ENCODE measurements at regions not wholly inside any gene's neighbourhood (a gene's known extent, or its start where the extent isn't known, plus 50 kb on each side); places are given as distances from the start of the nearest gene placed in this dataset.

DNA sequence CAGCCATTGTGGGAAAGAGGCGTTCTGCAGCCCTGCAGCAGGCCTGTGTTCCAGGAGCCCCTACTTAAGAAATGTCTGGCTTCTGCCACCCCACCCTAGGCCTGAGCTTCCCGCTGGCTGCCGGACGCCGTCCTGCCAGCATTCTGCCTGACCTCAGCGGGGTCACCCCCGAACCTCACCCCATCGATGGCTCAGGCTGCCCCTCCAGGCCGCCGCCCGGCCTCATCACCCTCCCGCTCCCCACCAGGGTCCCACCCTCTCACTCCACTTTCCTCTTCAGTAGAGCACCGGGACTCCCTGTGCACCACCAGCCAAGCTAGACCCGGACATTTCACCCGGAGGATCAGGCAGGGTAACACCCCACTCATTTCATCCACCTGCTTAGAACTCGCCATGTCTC, 73.6 kb upstream of the SALL3 start:
- no peak for DNase-seq

DNA sequence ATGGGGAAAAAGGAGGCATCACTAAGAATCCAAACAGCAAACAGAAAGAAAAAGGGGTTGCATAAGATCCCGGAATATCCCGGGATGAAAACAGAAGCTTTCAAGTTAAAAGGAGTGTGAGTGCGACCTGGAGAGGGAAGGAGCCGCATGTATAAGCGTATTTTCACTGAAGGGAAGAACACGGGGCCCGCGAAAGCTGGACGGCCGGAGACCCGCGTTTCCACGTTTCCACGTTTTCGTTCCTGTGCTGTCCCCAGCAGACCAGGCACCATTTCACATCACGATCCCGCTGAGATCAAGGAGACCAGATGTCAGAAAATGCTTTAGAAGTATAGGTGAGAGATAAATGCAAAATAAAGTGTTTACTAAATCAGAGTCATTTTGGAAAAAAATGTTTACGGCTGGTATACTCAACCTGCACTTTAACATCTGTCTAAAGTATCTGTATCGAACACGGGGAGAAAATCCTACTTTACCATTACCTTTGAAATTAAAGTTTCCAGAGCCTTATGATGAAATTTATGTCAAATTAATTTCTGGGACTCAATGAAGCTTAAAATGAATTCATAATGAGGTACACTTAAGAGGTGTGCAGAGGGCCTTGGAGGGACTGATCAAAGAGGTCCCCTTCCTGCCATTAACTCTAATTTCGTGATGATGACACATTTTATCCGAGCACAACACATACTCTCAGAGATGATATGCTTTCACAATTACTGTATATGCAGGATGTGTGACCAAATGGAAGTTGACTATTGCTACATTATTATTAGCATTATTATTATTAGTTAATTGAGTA, 71.0 kb upstream of the SALL3 start:
- DNase-seq, result no peak

DNA sequence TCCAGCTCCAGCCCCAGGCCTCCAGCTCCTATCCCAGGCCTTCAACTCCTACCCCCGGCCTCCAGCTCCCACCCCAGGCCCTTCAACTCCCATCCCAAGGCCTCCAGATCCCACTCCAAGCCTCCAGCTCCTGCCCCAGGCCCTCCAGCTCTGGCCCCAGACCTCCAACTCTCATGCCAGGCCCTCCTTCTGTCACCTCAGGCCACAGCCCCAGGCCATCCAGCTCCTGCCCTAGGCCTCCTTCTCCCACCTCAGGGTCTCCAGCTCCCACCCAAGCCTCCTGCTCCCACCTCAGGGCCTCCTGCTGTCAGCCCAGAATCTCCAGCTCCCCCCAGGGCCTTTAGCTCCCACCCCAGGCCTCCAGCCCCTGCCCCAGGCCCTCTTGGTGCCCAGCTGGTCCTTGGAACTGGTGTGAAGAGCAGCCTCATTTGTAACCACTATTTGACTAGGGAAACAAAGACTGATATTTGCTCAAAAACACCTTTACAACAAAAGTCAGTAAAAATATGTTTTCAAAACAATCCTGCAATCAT, 67.8 kb upstream of the SALL3 start:
- DNase-seq, result no peak

DNA sequence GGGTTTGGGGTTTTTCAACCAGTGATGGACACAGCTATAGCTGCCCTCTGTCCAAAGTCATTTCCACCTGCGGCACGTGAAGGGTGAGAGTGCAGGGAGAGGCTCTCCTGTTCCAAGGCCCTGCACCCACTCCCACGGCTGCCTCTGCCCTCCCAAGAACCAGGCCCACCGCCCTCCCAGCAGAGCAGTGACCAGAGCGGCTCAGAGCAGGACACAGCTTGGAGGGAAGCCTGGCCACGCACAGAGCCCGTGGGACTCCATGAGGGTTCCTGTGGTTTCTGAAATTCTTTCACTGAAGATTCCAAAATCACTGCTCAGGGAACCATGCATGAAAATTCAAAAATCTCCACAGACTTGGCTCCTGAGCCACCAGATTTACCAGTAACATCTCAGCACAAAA, 67.3 kb upstream of the SALL3 start:
- no peak for DNase-seq

DNA sequence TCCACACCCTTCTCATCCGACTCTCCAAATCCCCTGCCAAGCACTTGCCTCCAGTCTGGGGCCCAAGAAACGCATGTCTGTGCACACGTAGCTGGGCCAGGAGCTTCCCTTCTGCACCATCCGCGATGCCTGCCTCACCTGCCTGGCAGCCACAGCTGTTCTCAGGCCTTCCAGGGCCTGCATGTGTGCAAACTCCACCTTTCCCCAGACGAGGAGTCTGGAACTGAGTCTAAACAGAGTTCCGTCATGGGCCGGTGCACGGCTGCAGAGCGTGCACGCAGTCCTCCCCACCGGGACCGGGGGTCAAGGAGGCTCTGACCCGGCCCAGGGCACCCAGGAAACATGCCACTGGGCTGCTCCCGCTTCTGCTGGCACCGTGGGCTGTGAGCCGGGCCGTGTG, 66.8 kb upstream of the SALL3 start:
- no peak for DNase-seq

DNA sequence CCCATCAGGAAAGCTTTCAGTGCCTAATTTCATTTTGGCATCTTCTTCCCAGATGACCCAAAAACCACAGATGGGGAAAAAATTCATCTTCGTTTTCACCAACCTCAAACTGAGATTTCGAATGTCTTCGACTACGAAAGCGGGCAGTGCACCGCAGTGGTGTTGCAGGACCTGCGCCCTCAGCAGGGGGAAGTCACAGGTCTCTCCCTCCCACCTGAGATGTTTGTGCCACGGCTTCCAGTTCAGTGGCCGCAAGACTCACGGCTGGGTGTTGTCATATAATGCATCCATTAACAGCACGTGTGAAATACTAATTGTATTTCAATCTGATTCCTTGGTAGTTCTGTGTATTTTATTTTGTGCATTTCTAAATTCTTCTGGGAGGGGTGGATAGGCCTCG, 66.2 kb upstream of the SALL3 start:
- DNase-seq, result no peak

DNA sequence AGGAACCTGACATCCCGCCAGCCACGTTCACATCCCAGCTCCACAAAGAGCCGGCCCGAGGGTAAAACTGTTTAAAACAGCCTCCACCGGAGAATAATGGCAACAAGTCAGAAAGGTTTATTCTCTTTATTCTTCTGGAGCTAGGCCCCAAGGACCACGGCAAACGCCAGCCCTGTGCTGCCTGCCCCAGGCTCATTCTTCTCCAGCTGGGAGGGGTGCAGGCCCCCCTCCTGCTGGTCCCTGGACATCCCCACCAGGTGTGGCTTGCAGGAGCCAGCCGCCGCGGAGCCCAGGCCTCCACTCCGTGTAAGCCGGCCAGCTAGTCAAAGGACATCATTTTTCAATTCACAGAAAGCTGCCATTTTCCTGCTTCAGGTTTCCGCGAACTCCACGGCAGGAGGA, 65.8 kb upstream of the SALL3 start:
- DNase-seq, result no peak

DNA sequence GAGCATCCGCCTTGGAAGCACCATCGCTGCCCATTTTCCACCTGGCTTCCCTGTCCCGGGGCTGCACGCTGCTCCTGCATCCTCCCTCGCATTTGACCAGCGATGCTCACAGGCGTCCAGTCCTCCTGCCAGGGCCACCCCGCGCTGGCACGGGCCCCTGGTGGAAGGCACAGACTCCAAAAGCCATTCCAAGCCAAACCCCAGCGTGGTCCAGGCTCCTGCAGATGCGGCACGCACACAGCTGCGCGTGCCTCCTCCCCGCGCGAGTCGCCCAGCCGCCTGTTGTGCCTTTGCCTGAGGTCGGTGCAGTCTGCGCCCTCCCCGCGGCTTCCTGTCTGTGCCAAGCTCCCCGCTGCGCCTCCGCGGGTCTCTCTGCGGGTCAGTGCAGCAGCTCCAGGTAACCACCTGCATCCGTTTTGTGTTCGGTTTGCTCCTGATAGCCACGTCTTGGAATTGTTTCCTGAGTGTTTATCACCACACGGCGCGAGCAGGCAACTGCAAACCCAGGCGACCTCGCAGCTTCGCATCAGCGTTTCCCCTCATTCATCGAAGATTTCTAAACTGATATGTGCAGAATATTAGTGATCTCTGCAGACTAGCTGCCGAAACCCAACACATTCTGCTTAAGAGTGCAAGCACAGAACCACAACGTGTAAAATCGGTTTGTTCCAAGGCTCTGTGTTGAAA, 65.2 kb upstream of the SALL3 start:
- DNase-seq, result no peak

DNA sequence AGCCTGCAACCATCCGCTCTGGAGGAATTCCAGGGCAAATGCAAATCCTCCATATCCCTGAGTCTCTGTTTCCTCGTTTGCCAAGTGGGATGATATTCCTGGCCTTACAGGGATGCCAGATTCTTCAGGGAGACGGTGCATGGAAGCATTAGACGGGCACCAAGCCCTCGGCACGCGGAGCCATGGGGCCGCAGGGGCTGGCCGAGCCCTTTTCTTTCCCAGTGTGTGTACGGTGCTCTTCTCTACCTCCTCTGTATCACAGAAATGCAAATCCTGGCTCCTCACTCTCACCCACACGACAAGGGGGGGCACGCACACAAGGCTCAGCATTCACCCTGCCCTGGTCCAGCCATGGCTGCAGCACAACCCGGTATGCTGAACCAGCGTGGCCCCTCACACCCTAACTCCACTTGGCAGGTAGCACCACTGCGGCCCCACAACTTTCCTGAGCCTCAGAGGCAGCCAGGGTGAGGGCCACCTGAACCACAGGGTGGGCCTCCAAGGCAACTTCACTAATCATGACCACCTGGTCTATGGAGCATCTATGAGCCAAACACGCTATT, 64.1 kb upstream of the SALL3 start:
- no peak for DNase-seq

DNA sequence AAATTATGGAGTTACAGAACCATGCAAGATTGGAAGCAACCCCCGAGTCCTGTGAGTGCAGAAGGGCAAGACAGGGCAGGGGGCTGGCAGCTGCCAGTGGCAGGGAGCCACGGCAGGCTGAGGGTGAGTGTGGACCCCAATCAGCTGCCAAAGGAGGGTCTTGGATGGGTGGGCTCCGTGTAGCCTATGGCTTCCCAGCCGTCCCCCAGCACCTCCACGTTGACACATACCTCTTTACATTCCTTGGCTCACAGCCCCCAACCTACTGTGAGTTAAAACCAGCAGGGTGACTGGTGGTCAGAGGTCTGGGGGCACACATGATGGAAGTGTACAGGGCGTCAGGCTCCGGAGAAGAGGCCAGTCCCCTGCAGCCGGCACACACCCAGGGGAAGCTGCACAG, 60.9 kb upstream of the SALL3 start:
- no peak for DNase-seq

DNA sequence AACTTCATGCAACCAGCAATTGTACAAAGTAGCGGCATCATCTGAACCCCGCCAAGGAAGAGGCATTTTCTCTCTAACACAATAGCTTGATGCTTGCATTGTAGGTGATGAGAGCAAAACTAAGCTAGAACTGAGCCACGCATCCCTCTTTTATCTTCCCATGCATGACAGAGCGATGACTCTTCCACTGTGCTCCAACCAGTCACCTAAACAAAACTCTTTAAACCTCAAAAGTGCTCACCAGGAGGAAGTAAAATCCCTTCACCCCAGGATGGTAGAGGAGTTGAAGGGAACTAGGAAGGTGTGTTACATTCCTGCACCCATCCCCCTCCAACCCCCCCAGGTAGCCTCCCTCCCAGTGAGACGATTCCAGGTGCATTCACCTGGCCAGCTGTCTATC, 59.7 kb upstream of the SALL3 start:
- DNase-seq, result no peak

DNA sequence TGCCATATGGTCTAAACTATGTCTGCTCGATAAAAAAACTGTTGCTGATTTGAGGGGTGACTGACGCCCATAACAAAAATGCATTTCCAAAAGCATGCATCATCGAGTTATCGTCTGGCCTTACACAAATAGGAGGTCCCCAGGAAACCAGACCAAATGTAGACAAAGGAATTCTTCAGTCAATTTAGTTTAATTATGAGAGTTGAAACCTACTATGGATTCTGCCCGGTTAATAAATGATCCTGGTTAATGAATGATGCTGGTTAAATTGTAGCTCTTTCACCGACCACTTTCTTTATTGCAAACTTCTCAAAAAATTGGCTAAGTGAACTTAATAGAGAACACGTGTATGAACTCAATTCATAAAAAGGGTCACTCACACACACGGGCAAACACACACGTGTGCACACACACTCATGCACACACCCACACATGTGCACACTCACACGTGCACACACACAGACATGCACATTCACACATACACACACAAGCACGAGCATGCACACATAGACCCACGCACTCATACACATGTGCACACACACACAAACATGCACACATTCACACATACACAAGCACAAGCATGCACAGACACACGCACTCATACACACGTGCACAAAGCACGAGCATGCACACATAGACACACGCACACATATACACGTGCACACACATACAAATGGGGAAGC, 59.0 kb upstream of the SALL3 start:
- DNase-seq, result no peak

DNA sequence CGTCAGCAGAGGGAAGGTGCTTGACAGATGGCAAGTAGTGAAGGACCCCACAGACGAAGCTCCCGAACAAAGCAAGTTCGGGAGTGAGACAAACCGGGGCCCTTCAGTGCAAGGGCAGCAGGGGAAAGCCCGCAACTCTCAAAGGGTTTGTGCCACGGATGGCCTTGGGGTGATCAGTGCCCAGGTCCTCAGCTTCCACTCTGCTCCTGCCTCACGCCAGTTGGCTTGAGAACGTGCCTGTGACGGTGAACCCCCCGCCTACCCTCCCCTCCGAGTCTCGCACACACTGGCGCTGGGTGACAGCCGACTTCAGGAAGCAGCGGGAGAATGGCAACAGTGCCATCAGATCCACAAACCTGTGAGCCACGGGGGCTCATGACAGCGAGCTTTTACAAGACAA, 56.8 kb upstream of the SALL3 start:
- no peak for DNase-seq

DNA sequence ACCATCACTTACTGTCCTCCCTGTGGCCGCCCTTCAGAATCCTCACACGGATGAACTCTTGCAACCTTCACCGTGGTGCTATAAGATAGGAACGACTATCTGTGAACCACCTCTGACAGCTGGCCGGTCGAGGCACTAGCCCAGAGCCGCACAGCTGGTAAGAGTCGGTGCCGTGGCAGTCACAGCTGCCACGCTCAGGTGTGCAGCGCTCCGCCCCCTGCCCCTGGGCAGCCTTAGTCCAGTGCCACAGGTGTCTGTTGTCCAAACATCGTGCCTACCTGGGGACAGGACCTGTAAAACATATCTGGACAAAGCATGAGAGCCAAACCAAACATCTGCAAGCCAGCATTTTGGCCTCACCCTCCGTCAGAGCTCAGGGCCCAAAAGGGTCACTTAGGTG, 55.3 kb upstream of the SALL3 start:
- no peak for DNase-seq

DNA sequence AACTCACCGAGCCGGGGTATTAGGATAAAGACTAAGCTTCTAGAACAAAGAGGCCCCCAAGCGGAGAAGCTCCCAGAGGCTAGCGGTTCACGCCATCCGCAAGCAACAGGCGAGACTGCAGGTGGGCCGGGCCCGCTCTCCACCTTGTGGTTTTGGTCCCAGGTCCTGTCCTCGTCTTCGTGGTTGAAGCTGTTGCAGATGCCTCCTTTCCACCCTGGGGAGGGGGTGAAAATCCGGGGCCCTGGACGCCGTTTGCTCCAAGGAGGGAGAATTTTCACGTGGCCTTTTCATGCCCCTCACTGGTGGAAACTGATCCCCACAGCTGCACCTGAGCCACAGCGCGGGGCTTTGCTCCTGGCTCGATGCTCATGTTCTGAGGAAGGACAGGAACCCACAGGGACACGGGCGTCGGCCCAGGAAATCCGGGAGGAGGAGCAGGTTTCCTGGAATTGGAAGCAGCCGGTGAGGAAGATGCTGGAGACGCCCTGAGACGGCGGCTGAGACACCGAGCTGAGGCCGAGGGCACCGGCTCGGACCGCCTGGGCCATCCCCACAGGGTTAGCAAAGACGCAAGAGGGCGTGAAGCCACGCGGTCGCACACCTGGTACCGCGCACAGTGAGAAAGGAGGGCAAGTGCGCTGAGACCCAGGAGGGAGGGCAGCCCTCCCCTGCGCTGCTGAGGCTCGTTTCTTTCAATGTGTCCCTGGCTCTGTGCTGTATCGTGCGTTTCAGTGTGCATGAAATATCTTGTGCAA, 54.7 kb upstream of the SALL3 start:
- DNase-seq, result no peak

DNA sequence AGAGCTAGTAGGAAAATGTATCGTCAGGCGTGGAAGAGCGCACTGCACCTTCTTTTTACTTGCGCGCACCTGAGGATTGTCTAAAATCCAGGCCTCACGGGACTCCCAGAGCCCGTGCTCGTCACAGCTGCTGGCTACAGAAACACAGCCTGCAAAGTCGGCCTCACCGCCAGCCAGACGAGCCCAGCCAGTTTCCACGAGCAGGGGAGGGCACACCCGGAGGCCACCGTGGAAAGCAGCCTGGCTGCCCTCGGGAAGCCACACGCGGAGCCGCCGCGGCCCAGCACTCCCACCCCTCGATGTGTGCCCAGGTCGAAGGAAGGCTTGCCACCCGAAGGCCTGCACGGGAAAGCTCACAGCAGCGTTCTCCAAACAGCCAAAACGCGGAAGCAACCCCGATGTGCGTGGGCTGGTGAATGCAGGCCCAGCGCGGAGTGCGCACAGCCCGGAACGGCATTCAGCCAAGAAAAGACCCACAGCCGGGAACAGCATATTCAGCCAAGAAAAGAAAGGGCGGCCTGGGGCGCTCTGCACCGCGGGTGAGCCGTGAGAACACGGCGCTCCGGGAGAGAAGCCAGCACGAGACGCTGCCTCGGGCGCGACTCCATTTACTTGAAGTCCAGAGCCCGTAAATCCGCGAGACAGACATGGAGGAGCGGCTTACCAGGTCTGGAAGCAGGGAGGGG, 53.9 kb upstream of the SALL3 start:
- no peak for DNase-seq

DNA sequence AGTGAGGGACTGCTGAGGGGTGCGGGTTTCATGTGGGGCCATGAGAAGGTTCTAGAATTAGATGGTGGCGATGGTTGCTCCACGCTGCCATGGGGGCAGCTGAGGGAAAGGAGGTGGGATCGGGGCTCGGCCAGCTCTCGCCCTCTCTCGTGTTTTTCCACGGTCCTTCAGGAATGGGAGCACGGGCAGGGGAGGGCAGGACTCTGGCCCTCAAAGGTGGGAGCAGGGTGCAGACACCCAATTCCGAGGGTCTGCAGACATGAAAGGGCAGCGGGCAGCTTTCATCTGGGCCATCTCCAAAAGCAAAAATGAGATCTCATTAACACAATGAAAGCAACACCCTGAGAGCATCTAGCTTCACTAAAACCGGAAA, 53.4 kb upstream of the SALL3 start:
- no peak for DNase-seq

DNA sequence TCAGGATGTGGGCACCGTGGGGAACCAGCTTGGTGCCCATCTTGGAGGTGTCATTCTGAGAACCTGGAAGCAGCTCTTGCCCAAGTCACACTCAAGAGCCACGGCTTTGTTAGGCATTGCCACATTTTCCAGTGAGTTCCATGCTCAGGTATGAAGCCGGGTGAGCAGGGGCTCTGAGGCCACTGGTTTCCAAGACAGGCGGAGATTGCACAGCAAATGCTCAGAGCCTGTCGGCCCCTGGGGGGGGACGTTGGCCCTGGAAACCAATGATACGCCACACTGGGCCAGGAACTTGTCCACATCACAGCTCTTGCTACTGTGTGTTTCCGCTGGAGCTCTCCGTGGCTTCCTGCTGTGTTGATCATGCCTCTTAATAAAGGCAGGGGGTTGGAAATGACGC, 52.5 kb upstream of the SALL3 start:
- DNase-seq, result no peak

DNA sequence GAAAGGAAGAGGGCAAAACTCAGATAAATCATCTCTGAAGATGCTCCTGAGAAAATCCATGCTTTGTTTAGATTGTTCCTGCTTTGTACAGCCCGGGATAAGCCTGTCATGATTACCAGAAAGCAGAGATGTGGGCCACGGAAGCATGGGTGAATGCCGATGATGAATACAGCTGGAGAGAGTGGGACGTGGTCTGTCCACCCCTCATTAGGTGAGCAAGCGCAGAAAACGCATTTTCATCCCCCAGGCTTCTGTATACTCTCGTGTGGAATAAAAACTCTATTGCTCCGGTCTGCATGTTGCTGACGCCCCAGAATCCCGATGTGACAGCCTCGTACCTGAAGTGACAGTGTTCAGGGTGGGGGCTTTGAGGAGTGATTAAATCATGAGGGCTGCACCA, 52.0 kb upstream of the SALL3 start:
- no peak for DNase-seq

DNA sequence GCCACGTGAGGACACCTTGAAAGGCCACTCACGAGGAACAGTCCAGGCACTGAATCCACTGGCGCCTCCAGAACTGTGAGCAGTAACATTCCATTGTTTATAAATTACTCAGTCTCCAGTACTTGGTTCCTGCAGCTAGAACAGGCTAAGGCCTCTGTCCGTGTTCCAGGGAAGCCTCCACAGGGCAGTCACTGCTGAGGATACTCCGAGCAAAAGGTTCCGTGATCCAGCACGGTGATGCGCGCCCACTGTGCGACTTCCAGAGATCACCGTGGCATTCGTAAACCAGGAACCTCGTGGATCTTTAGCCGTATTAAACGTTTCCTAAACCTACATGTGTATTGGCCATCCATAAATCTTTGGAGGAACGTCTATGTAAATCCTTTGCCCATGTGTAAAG, 51.5 kb upstream of the SALL3 start:
- no peak for DNase-seq

DNA sequence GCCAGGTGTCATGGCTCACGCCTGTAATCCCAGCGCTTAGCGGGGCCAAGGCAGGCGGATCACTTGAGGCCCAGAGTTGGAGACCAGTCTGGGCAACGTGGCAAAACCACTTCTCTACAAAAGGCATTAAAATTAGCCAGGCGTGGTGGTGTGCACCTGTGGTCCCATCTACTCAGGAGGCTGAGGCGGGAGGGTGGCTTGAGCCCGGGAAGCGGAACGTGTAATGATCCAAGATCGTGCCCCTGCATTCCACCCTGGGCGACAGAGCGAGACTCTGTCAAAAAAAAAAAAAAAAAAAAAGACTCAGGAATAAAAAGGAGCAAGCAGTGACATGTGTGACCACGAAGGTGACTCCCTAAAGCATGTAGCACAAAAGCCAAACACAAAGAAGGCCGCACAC, 50.1 kb upstream of the SALL3 start:
- no peak for DNase-seq
